DMS 273 (cell line): ENCODE measurements at regions not wholly inside any gene's neighbourhood (a gene's known extent, or its start where the extent isn't known, plus 50 kb on each side); places are given as distances from the start of the nearest gene placed in this dataset.

Experiments used
- DNase-seq: peaks from one replicate; lab custom pipeline; 2025; ENCODE audit not compliant: unreplicated experiment; lab: John Stamatoyannopoulos, UW

DNA sequence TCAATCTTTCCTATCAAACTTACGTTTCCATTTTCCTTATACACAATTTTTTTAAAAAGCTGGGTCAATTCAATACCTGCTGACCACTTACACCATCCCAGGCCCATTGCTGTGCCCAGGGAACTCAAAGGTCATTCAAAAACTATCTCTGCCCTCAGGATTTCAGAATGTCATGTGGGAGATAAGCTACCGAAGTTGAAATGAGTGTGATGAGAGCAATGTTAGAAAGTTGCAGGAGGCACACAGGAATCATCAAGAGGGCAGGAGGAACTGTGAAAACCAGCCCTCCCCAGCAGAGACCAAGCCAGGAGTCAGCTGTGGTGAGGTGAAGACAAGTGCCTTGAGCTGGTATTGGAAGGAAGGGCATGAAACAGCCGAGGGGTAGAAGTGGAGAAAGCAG, 195.9 kb downstream of the HS3ST3A1 start:
- no peak for DNase-seq

- no peak for DNase-seq
Observed at GRCh38 chr17:13405080-13405479, 196.6 kb downstream of the HS3ST3A1 start.

- DNase-seq = no peak
Observed at GRCh38 chr17:13403982-13404946, 197.5 kb downstream of the HS3ST3A1 start.

DNA sequence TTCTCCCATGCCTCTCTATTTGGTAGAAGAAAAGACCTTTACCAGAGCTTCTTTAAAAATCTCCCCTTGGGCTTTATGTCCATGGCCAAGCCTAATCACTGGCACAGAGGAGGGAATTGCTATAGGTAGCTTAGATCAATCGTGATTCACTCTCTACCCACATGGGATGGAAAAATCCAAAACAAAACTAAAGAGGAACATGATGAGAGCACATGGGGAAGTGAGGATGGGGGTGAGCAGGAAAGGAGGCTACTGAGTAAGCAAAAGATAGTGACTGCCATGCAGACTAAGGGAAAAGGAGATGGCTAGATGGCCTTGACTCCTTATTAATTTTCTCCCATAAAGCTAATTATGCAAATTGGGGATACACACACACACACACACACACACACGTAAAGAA, 201.2 kb downstream of the HS3ST3A1 start:
- no peak for DNase-seq

DNA sequence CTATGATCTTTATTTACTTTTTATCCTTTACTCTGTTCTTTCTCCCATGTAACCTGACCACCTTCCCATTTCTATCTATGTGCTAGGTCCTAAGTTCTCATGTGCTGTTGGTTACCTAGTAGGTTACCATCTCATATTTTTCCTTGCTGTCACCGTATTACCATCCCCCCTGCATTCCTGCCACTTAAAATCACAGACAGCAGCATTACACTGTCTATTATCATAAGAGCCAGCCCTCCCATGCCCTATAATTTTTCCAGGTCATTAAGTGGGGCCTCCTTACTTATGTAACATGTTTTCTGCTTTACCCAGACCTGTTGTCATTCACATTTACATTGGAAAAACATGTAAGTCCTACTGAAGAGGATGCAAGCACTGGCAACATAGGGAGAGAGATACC, 202.9 kb downstream of the HS3ST3A1 start:
- DNase-seq = no peak

GRCh38 chr17:13398091-13398490, 203.6 kb downstream of the HS3ST3A1 start:
- DNase-seq = no peak

- no peak for DNase-seq
Observed at GRCh38 chr17:13395862-13396261, 205.9 kb downstream of the HS3ST3A1 start.

- no peak for DNase-seq
Observed at GRCh38 chr17:13395346-13395745, 206.4 kb downstream of the HS3ST3A1 start.

DNA sequence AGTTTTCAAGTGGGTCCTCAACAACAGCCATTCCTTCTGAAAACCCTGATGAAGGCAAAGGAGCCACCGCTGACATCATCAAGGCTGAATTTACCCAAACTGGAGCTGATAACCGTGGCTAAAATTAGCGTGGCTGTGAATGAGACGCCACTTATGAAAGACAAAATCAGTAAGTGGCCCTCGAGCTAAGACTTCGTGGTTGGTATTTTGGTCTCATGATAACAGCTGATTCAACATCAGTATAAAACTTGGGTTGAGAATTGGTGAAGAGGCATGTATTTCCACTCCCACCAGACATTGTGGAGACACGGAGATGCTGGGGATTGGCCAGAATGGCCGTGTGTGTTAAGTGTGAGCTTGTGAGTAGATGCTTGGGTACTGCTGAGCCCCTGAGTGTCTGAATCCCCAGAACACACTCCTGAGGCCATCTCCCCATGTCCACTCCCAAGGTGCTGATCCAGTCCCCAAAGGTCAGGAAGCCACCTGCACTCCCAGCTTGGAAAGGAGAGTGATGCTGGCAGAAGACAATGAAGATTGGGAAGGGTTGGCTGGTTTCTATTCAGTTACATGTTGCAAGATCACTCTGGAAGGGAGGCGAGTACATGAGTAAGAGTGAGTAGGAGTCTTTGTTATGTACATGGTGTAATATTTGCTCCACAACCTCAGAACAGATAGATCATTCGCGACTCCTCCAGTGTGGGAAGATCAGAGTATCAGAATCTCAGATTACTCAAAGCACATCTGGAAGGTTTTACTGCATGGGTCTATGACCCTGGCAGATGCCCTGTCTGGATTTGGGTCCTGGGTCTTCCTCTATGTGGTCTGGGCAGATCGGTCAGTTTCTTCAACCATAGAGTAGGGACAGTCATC, 207.7 kb downstream of the HS3ST3A1 start:
- no peak for DNase-seq

DNA sequence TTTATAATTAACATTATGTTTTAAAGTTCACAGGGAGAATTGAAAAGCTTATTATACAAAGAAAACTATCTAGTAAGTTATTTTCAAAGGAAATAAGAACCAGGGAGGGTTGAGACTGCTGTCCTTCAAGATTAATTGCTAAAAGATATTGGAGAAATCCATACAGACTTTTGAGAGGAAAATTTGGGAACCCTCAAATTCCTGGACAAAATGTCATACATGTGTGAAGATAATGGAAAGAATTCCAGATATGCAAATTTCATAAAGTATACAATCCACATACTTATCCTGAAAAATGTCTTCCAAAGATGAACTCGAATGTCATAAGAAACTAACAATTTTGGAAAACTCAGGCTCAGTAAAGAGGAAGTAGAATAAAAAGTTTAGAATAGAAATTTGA, 213.8 kb downstream of the HS3ST3A1 start:
- no peak for DNase-seq

DNA sequence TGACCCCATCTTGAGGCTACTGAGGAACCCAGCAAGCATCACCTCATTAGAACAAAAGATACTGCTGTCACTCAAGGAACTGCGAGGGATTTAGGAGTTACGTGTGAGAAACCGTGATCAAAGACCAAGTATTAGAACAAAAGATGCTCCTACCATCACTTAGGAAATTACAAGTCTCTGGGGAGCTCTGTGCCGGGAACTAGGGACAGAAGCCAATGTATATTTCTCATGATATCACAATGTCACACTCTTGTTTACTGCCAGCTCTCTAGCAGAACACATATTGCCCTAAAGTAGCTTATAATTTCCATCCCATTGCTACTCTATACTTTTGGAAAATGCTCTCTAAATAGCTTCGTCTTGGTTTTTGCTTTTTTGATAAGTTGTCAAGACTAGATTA, 214.5 kb downstream of the HS3ST3A1 start:
- DNase-seq = no peak

DNA sequence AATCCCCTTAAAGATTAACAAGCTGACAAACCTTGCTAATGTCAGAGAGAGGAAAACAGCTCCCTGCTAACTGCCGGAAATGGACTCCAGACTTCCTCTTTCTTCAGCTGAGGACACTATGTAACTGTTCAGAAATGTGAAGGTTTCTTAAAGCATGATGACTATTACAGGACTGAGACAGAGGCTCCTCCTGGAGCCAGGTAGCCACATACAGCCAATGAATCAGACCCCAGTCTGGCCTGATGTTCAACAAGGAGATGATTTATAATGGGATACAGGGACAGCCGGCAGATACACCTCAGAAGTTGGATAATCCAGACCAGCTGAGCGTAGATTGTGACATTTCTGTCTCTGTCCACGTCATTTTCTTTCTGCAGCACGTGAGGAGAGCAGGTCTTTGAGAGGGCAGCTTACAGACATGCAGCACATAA, 216.2 kb downstream of the HS3ST3A1 start:
- no peak for DNase-seq

DNA sequence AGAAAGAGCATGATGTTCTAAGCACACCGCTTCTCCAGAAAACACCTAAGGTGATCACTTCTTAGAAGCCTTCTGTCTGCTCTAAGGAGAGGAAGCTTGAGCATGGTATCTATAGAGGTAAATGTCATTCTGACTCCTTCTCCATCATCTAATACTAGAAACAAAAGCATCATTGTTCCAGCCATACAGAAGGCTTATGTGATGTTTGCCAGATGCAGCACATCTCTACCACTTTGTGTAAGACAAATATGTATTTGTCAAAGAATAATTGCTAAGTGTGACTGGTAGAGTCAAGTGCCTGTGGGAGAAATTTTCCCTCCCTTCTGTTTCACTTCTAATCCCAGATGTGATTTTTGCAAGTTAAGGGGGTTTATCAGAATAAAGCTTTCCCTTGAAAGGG, 217.1 kb downstream of the HS3ST3A1 start:
- DNase-seq = no peak

DNA sequence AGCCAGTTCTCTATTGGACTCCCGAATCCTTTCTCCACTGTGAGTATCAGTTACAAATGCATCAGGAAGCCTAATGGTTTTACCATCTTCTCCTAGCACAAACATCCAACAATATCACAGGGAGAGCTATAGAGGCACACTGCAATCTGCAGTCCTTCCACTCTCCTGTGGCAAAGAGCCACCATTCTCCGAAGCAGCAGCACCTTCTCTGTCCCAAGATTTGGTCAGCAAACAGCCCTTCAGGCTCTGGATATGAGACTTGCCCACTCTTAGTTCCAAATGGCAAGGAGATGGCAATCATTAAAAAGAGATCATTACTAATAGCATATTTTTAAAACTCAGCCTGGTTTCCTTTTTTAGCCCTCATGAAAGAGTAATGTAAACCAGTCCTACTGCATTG, 223.4 kb downstream of the HS3ST3A1 start:
- DNase-seq = no peak

- no peak for DNase-seq
Observed at GRCh38 chr17:13374203-13375143, 227.3 kb downstream of the HS3ST3A1 start.

GRCh38 chr17:13372432-13372831, 229.3 kb downstream of the HS3ST3A1 start:
- DNase-seq = no peak

- DNase-seq = no peak
Observed at GRCh38 chr17:13367154-13367553, 234.6 kb downstream of the HS3ST3A1 start.

- DNase-seq = no peak
Observed at GRCh38 chr17:13365331-13365730, 236.4 kb downstream of the HS3ST3A1 start.

DNA sequence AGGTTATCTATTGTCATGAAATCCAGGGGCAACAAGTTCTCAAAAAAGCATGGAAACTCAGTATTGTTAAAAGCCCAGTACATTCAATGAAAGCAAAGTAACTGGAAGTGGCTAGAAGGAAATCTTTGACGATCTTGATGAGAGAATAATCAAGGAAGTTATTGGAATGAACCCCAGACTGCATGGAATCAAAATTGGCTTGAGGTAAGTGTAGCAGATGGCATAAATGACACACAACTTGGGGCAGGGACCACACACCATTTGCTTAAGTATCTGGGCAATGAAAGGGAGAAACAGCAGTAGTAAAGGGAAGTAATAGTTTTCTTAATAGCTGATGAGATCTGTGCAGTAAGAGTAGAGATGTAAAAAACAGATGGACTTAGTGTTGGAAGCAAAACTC, 238.0 kb downstream of the HS3ST3A1 start:
- DNase-seq = no peak

DNA sequence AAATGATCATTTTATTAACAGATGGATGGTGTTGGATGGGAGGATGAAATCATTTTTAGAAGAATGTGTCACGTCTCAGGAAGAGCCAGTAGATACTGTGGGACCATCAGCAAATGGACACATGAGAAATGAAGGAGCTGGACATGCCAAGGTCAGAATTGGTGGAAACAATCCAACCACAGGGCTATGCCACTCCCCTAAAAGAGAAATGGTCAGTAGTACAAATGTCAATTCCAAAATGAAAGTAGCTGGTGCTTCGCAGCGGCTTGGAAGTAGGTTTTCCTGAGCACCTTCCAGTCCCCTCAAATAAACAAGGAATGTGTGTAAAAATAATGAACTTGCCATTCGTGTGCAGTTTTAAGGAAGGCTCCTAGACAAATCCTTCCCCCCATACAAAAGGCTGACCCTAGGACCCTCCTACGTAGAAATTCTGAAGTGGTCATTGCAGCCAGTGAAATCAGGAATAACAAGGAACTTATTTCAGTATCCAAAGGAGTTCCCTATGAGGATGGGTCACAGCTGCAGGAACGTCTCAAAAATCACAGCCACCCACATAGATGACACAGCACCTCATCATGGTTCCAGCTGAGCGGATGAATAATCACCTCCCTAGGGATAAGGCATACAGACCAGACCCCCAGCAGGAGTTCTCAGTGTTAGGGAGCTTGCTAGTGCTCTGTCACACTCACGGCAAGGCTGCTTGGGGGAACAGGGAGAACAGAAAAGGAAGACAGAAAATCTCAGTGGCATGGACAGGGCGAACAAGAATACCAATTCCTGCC, 239.2 kb downstream of the HS3ST3A1 start:
- no peak for DNase-seq
